ENCODE measurements at regions not wholly inside any gene's neighbourhood (a gene's known extent, or its start where the extent isn't known, plus 50 kb on each side); places are given as distances from the start of the nearest gene placed in this dataset.

DNA sequence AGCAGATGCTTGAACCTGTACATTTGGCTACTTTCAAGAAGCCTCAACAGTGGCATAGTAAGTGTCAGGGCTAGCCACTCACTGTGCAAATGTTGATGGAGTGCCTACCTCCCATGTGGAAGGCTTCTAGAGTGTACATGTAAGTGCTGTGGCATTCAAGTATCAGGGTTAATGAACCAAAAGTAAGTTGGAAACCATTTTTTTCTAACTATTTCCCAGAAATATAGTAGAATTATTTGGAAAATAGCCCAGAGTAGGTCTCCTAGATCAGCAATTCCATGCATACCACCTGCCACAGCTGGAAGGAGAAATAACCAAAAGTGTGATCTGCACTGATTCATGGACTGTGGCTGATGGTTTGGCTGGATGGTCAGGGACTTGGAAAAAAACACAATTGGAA, 53.3 kb downstream of the FOXD1 start:
- DNase-seq (ENCODE audit: low spot score), result no peak

DNA sequence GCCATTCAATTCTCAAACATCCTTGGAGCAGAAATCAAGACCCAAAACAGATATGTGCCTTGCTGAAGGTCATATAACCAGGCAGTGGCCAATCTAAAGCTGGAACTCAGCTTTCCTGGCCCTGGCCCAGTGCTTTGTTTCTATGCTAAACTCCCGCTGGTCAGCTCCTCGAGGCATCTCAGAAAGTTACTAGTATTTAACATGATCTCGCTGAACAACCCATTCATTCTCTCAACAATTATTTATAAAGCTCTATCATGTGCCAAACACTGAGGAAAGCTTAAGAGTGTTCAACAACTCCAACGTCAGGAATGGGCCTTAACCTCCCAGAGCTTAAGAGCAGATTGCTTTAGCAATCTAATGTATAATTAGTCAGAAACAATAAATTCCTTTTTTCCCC, 54.0 kb downstream of the FOXD1 start:
- DNase-seq (ENCODE audit: low spot score), result no peak

DNA sequence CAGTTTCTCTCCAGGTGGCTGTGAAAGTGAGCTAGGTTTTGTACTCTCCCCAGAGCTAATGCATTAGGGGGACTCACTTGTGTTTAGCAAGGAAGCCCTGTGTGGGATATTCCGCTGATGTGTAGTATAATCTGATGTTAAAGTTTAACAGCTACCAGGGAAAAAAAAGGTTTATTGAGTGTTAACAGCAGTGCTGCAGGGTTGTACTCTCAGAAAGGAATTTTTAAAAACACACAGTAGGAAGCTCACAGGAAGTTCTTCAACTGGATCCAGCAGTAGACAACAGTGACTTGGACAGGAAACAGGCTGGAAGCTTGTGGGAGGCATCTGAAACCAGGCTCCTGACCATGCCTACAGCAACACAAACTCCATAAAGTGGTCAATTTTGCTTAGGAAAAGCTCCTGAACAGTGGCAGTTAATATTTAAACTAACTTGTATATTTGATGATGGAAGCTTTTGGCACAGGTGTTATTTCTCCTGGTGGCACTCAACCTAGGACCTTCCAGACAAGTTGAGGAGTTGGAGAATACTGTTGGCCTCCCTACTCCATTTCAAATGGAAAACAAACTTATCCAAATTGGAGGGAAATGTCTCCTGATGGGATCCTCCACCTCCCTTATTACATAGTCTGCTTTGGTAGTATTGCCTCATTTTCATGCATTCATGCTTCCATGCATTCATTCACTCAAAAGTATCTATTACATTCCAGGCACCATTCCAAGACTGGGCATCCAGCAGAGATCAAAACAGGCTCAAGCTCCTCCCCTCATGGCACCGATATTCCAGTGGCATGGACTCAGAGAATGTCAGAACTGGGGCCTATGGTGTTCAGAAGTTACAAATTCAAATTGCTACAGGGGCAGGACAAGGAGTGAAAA, 54.7 kb downstream of the FOXD1 start:
- DNase-seq (ENCODE audit: low spot score), result no peak

DNA sequence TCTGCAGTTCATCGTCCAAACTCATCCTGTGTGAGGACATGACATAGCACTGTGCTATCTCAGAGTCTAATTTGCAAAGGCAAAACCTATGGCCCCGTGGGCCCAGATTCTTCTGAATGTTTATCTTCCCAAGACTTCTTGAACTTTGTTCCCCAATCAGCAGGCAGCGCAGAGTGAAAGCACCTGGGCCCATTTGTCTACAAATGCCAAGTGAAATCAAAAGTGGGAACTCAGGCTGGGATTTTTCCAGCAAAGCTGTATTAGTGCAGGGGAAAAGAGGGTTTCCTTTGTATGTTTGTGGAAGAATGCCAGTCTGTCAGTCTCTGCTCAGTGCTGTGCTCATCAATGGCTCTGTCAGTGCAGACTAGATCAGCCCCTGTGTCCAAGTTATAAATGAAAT, 55.8 kb downstream of the FOXD1 start:
- DNase-seq (ENCODE audit: low spot score), result no peak

DNA sequence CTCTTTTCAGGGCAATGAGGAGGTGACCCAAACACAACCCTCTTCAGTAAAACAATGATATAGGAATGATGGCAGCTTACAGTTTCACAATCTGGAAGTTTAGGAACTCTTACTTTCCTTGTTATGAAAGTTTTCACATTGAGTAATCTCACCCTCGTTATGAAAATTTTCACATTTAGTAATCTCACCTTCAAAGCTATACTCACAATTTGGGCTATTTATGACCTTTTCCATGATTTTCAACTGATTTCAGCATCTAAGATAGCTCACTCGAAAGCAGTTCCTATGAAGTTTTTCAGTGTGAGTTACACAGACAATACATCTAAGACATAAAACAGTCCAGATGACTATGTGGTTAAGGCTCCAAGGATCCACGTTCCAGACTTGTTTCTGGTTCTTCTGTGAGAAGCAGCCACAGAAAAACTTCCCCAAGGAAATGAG, 57.1 kb downstream of the FOXD1 start:
- peak; percentile 63 for DNase-seq (ENCODE audit: low spot score)

DNA sequence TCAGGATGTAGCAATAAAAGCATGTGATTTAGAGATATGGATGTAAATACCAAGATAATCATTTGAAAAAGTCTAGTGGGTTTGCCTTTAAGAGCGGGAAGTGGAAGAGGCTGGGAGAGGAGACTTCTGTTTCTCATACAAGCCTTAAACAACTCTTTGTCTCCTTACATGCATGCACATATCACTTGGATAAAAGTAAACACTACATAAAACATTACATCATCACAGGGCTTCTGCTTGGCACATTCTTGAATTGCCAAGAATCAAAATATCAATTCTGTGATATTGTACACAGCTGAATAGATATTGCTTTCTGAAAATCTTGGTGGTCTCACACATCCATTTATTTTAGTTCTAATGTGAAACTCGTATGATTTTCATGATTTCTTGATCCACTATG, 57.6 kb downstream of the FOXD1 start:
- no peak for DNase-seq (ENCODE audit: low spot score)

DNA sequence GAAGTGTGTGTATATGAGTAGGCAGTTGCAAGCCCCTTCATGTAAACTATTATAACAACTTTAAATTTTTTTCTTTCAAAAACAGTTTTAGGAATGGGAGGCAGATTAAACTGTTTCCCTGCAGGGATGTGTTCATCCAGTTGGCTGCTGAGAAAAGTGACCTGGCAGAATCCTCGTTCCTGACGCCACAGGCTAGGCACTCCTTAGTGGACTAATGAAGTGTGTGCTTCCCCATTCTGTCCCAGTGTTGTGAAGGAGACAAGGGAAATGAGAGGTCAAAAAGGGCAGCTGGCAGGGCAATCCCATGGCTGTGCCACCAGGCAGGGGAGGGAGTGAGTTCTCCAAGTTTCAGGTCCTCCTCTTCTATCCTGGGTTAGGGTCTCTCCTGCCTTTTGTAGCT, 59.8 kb downstream of the FOXD1 start:
- DNase-seq (ENCODE audit: low spot score), result no peak

DNA sequence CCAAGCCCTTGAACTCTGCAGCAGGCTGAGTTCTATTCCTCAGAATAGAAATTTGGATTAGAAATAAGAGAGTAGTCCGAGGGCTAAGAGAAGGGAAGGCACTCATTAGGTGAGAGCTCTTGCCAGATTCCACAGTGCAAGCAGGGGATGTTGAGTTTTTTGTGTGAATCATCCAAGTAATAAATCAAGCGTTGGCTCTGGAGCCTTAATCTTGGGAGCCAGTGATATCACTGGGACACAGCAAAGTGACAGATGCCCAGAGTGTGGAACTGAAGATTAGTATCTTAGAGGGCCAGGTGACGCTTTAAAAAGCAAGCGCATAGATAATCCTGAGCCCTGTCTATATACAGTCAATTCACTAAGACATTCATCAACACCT, 60.3 kb downstream of the FOXD1 start:
- DNase-seq (ENCODE audit: low spot score), result peak; percentile 28

DNA sequence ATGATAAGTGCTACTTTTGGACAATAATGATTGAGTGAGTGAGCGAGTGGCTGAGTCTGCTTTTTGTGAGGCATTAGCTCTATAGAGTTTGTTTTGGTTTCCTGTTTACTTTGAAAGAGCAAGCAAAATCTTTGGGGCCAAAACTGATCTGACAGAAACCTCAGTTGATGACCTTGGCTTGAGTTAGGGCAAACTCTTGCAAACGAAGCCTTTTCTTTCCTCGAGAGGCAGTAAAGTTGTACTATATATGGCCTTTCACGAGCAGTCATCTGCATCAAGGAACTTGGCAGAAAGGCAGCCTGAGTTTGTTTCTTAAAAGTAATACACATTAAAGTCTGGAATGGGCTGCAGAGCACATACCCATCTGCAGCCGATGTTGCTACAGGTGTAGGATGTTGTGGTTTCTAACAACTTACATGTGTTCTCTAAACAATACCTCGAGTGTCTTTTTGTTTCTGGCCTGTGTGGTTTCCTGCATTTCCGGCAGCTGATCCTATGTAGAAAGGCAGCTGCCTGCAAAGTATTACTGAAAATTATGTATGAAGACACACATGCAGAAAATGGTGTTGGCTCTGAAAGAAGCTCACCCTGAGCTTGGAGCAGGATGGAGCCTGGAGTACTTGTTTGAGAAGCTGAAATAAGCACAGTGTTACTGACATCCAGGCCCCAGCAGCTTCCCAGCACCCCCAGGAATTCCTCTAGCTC, 60.8 kb downstream of the FOXD1 start:
- DNase-seq (ENCODE audit: low spot score), result no peak

DNA sequence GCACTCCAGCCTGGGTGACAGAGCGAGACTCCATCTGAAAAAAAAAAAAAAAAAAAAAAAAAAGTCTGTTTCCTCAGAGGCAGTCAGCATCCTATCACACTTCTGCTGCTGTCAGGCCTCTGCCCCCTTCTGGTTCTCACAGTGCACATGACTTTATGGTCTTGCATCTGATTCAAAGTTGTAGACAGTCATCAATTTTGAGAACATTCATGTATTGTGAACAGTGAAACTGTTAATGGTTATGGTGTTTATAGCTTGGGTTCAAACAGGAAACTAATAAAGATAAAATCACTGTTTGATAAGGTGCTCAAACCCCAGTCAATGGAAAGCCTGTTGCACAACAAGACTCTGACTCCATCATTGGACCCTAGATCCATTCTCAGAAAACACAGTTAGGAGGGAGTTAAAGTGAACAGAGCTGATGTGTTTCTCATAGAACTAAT, 61.4 kb downstream of the FOXD1 start:
- no peak for DNase-seq (ENCODE audit: low spot score)

DNA sequence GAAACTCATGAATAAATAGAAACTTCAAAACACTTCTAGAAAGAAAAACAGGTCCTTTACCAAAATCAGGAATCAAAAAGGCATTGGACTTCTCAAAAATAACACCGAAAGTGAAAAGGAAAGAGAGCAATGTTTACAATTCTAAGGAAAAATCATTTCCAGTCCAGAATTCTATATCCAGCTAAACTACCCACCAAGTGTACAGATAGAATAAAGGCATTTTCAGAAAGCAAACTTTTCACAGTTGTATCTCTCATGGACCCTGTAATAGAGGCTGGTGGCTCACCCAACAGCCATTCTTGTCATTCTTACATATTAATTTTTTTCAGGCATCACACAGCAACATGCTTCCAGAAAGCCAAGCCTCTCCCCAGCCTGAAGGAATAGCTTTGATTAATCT, 63.7 kb downstream of the FOXD1 start:
- no peak for DNase-seq (ENCODE audit: low spot score)

DNA sequence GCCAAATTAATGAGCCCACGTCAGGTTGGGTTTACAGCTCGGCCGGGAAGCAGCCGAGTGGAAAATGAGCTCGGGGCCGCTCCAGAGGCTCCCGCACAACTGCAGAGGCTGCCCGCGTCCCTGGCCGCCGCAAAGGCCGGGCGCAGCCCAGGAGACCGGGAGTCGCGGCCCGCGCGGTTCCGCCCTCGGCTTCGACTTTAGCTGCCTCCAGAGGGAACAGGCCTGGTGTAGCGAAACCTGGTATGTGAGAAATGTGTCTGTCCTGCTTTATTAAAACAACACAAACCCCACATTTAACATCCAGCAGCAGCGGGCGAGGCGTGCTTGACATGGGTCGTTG, 66.2 kb downstream of the FOXD1 start:
- no peak for DNase-seq (ENCODE audit: low spot score)

DNA sequence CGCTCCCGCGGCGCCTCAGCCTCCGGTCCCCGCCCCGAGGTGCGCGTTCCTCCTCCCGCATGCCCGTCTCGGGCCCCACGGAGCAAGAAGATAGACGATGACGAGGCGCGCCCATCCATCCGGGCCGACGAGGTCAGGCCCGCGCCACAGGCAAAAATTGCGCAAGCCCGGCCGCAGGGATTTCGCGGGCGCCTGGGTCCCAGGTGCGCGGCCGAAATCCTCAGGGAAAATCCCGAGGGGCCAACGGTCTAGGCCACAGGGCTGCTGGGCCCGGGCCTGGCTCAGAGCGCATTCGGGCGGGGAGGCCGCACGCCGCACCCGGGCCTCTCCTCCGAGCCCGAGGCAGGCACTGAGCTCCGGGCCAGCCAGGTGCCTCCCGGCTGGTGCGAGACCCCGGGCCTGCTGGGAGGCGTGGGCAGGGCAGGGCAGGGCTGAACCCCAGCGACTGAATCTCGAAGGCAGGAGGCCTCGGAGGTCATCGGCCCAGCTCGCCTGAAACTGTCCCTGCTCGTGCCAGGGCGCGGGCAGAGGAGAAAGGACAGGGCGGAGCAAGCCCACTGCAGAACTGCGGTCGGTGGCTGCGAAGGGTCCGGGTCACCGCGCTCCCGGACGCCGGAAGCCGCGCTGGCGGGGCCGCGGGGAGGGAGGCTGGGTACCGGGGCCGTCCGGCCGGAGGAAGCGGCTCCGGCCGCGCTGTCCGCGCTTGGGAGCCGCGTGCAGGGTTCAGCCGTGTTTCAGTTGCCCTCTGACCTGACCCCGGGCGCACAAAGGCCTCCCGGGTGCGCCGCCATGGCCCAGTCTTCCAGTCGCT, 66.8 kb downstream of the FOXD1 start:
- no peak for DNase-seq (ENCODE audit: low spot score)

DNA sequence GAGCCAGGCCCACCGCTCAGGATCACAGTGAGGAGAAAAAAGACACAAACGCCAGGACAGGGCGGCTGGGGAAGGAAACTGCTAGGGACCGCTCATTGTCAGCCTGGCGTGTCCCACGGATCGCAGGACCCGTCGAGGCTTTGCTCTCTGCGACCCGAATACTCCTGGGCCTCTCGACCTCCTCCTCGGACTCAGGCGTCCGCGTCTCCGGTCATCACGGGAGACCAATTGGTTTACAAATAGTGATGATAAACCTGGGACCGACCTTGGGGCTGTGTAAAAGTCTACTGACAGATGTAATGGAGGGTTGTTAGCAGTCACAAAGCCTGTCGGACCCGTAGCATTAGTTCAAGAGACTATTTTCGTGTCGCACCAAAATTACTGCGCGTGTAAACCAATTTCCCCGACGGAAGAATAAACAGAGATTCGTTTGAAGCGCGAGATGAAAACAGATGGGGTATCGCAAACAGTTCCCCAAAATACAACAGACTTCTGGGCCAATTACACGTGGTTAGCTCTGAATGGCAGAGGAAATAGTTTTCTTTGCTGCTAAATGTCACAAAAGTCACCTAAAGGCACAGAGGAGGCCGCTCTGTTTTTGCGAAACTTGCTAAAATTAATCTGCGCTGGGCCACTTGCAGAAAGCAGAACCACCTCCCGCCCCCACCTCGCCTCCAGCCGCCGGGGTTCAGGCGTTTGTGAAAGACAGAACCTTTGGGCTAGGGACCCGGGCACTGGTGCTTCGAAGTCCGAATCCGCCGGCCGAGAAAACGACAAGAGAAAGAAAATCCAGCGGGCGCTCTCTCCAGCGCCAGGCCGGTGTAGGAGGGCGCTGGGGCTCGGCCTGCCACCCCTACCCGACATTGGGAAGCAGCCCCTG, 67.6 kb downstream of the FOXD1 start:
- DNase-seq (ENCODE audit: low spot score), result no peak

DNA sequence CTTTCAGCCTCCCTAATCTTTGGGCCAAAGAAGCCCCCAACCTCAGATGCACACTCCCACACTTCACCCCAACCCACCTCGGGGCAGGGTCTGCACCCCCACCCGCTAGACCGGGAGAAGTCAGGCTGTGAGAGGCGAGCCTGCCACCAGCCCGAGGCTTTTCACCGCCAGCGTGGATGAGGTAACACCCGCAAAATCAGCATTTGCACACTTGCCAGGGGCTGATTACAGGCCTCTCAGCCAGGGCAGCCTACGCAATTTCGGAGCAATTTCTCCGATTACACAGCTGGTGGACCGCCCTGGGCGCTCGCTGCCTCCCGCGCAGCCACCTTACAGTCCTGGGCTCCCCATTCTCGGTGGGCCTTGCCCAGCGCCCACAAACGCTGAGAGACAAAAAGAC, 68.5 kb downstream of the FOXD1 start:
- no peak for DNase-seq (ENCODE audit: low spot score)

DNA sequence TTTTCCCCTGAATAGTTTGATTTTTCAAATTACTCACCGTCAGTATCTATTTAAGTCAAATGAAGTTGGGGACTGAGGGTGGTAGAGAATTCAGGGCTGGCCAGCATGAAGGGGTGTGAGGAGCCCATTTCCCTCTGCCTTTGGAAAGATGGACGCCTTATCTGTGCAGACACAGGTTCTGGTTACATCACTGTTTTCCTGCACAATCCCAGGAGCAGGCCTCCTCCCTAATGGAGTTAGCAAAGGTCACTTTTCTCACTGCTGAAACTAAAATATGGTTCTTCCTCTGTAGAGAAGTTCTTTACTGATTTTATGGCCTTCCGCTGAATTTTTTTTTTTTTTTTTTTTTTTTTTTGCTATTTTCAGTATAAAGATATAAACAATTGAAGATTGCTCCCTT, 69.1 kb downstream of the FOXD1 start:
- no peak for DNase-seq (ENCODE audit: low spot score)

DNA sequence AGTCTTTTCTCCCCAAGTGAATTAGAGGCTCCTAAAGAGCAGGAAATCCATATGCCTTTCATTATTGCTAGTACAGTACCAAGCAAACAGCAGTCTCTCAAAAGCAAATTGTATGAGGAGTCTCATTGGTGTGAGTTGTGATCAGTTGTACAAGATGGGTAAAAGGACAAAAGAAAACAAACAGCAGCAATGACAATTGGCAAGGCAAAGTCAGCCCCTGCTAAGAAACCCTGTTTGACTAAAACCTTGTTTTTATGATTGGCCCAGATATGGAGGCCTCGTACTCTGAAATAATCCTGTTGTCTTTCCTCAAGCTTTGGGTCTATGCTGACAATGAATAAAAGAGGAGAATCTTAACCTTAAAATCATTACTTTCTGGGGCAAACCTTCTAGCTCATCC, 69.8 kb downstream of the FOXD1 start:
- DNase-seq (ENCODE audit: low spot score), result no peak

DNA sequence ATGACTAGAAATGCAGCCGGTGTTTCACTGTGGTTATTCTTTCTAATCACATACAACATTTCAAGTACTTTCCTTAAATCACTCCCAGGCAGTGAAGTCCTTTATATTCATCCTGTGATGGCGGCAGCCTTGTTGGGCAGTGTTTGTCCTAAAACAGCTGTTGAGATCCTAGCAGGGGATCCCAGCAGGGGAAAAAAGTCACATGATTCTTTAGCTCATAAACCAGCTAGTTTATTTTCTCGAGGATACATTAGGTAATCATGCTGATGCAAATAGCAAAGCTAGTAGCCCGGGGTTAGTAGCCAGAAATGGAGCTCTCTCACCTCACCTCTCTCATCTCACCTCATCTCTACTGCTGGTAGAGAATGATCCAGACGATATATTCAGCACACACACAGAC, 70.5 kb downstream of the FOXD1 start:
- DNase-seq (ENCODE audit: low spot score), result no peak

DNA sequence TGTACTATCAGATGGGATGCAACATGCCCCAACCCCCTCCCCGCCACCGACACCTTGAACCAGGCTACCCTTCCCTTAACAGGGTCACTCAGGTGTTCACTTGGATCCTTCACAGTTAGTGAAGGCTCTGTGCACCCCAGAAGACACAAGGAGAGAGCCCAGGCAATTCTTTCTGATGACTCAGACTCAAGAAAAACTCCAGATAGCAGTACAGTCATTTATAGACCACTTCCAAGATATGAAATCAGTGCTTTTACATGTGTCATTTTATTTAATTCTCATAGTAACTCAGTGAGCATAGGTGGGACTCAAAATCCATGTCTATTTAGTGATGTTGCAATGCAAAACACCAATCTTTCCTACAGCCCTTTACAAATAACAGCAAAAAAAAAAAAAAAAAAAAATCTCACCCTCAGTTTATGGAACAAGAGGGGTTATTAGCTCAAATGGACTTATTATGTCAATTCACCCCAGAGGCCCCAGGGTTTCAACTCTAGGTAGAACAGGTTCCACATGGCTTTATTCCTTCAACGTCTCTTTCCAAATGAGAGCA, 71.9 kb downstream of the FOXD1 start:
- DNase-seq (ENCODE audit: low spot score), result peak; percentile 47

DNA sequence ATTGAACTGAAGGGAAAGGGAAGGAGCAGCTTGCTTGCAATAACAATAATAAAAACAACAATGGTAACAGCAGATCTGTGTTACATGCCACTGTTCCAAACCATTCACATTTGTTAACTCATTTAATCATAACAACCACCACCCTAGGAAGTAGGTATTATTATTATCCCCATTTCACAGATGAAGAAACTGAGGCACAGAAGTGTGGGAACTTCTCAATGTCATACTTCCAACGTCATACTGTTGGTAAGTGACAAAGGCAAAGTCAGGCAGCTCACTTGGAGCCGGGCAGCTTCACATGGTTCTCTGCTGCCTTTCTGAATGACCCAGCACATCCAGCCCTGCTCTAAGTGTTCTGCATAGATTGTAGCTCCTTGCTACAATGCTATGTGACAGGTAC, 72.6 kb downstream of the FOXD1 start:
- DNase-seq (ENCODE audit: low spot score), result no peak

DNA sequence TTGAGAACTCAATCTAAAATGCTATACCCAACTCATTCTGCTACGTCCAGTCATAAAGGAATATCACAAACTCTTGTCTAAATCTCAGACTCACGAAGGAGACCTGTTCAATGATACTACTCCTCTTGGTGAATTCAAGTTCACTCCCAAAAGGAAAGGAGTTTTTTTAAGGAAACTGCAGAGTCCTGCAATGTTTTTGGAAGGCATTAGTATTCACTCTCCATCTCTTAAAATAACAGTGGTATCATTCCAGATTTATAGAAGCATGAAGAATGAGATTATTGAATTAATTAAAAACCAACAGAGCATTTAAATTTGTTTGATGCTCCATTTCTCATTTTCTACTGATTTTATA, 73.4 kb downstream of the FOXD1 start:
- DNase-seq (ENCODE audit: low spot score), result no peak

Data from GM03348 (cell line).